ENCODE measurements at regions not wholly inside any gene's neighbourhood (a gene's known extent, or its start where the extent isn't known, plus 50 kb on each side); places are given as distances from the start of the nearest gene placed in this dataset.

GRCh38 chr6:165978476-165978875 is 189.2 kb downstream of the TBXT start:
- TF ChIP-seq CTCF (IDR thresholded peaks at IDR 0.05; ENCODE audit: low read depth, low read length): no peak
- no peak overlapping the region for H3K4me3 ChIP-seq (ENCODE audit: low read depth, low read length)

- TF ChIP-seq CTCF (IDR thresholded peaks at IDR 0.05; ENCODE audit: low read depth, low read length): no peak
- no peak overlapping the region for H3K4me3 ChIP-seq (ENCODE audit: low read depth, low read length)
Measured at GRCh38 chr6:165976684-165977083, 191.0 kb downstream of the TBXT start.

- no peak for TF ChIP-seq CTCF (IDR thresholded peaks at IDR 0.05; ENCODE audit: low read depth, low read length)
Measured at GRCh38 chr6:165974817-165975216, 192.8 kb downstream of the TBXT start.

DNA sequence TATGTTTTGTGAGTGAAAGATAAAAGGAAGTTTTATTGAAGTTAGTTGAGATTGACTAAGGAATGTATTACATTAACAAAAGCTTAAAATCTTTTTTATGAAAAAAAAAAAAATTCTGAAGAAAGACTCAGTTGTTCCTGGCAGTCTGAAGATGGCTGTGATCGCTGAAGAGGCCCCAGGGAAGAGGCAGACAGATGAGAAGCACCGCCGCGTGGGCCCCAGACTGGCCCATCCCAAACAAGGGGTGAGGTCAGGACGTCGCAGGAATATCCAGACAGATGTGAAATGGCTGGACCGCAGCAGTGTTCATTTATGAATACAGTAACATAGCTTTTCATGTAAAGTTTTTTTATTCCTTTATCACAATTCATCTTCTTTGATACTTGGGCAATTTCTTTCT is 194.2 kb downstream of the TBXT start:
- no peak for TF ChIP-seq CTCF (IDR thresholded peaks at IDR 0.05; ENCODE audit: low read depth, low read length)
- H3K4me3 ChIP-seq (ENCODE audit: low read depth, low read length): no peak overlapping the region

More at GRCh38 chr6:165974817-165975216, 192.8 kb downstream of the TBXT start:
- H3K4me3 ChIP-seq (ENCODE audit: low read depth, low read length): no peak overlapping the region

GRCh38 chr6:165972139-165972802 is 195.4 kb downstream of the TBXT start:
- no peak overlapping the region for H3K4me3 ChIP-seq (ENCODE audit: low read depth, low read length)
- TF ChIP-seq CTCF (IDR thresholded peaks at IDR 0.05; ENCODE audit: low read depth, low read length): no peak

- H3K4me3 ChIP-seq (ENCODE audit: low read depth, low read length): no peak overlapping the region
- no peak for TF ChIP-seq CTCF (IDR thresholded peaks at IDR 0.05; ENCODE audit: low read depth, low read length)
Measured at GRCh38 chr6:165971202-165971601, 196.4 kb downstream of the TBXT start.

DNA sequence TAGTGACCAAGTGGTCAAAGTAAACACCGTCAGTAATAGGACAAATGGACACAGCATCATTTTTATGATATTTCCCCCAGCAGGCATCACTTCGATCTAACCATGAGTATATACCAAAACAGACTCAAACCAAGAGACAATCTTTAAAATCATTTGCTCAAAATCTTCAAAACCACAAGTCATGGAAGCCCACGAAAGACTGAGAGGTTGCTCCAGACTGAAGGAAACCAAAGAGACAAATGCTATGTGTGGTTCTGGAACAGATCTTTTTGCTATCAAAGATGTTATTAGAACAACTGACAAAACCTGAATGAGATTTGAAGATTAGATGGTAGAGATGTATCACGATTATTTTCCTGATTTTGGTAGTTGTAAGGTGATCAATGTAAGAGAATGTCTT is 197.7 kb downstream of the TBXT start:
- TF ChIP-seq CTCF (IDR thresholded peaks at IDR 0.05; ENCODE audit: low read depth, low read length): no peak
- no peak overlapping the region for H3K4me3 ChIP-seq (ENCODE audit: low read depth, low read length)

Measured in WI38 (cell line).